GM12878 (cell line): ENCODE measurements at regions not wholly inside any gene's neighbourhood (a gene's known extent, or its start where the extent isn't known, plus 50 kb on each side); places are given as distances from the start of the nearest gene placed in this dataset.

ENCODE experiments used
- ATAC-seq: fragments of 200-7000 bp; cut with Tn5 transposase; 3 replicates; pipeline ENCODE4 v1.9.1; 2020; ENCODE audit warnings: mild to moderate bottlenecking, moderate library complexity
- BruUV-seq: library from RNA; stranded (reverse); fragments of 400-500 nt; replicated peaks from 2 replicates; lab custom pipeline; 2021; lab: Mats Ljungman, UMichigan
- CTCF ChIA-PET: fragments of 300-600 bp; sonication (Branson Sonifier 250); formaldehyde crosslinking; extraction: SDS; loops from one replicate; lab custom pipeline; 2021; ENCODE audit warnings: inconsistent platforms; lab: Yijun Ruan, JAX
- POLR2A ChIA-PET: fragments of 350-600 bp; formaldehyde crosslinking; extraction: SDS; loops from one replicate; lab custom pipeline; 2021; ENCODE audit warnings: inconsistent platforms; lab: Charles Lee
- RAD21 ChIA-PET: fragments of 300-600 bp; sonication (Branson Sonifier 250); formaldehyde crosslinking; loops from one replicate; lab custom pipeline; 2023; ENCODE audit warnings: antibody characterized with exemption; ENCODE audit not compliant: unreplicated experiment; lab: Charles Lee
- SMC1A ChIA-PET: fragments of 300-600 bp; sonication (Branson Sonifier 250); formaldehyde crosslinking; loops from one replicate; lab custom pipeline; 2023; ENCODE audit not compliant: unreplicated experiment, uncharacterized antibody; lab: Charles Lee
- DNase-seq: peaks from one replicate; pipeline ENCODE4 v3.0.0-alpha.2; 2011; ENCODE audit warnings: low read depth, low spot score
- FAIRE-seq: peaks from 3 replicates; lab custom pipeline; 2011; peaks lifted over from hg19 to GRCh38; lab: Jason Lieb, UNC
- H2AFZ ChIP-seq: 2 replicates; pipeline ENCODE4 v1.6.0; 2011; ENCODE audit warnings: low read depth, low read length, control low read depth; ENCODE audit not compliant: control insufficient read depth
- H3K27ac ChIP-seq: 2 replicates; pipeline ENCODE4 v1.5.1; 2011; ENCODE audit warnings: control low read depth; ENCODE audit not compliant: control insufficient read depth, insufficient read depth
- H3K27me3 ChIP-seq, 2 experiments: replicated peaks in 1 of 2; 2 replicates each; pipeline versions ENCODE4 v1.6.0 to v1.6.1; 2011; ENCODE audit warnings: low read length in 1 of 2; ENCODE audit not compliant: control insufficient read depth in 2 of 2, insufficient read depth in 2 of 2
- H3K36me3 ChIP-seq, 2 experiments: 2 replicates each; pipeline ENCODE4 v1.5.1; 2011; ENCODE audit warnings: low read length in 1 of 2; ENCODE audit not compliant: control insufficient read depth in 2 of 2, insufficient read depth in 2 of 2
- H3K4me1 ChIP-seq: 2 replicates; pipeline ENCODE4 v1.6.1; 2011; ENCODE audit warnings: mild to moderate bottlenecking, low read length, moderate library complexity, mixed read lengths; ENCODE audit not compliant: control insufficient read depth, insufficient read depth
- H3K4me2 ChIP-seq: 2 replicates; pipeline ENCODE4 v1.6.0; 2011; ENCODE audit warnings: control low read depth; ENCODE audit not compliant: control insufficient read depth, insufficient read depth
- H3K4me3 ChIP-seq: fragments of 200-600 bp; sonication (generic); 2 replicates; pipeline ENCODE4 v1.5.1; 2016
- H3K79me2 ChIP-seq: 2 replicates; pipeline ENCODE4 v1.6.0; 2011; ENCODE audit warnings: low read length; ENCODE audit not compliant: control insufficient read depth, insufficient read depth
- H3K9ac ChIP-seq: 2 replicates; pipeline ENCODE4 v1.8.0; 2011; ENCODE audit warnings: low read length, control low read depth, mixed read lengths; ENCODE audit not compliant: control insufficient read depth, insufficient read depth
- H3K9me3 ChIP-seq: replicated peaks from 3 replicates; pipeline ENCODE4 v1.5.1; 2011; ENCODE audit warnings: mild to moderate bottlenecking, low read length; ENCODE audit not compliant: control insufficient read depth, insufficient read depth
- H4K20me1 ChIP-seq: 2 replicates; pipeline ENCODE4 v1.6.0; 2011; ENCODE audit not compliant: control insufficient read depth, insufficient read depth
- ATF7 ChIP-seq: fragments of 450-650 bp; IDR thresholded peaks from 2 replicates; pipeline ENCODE4 v1.6.1; 2016; ENCODE audit warnings: low read depth, mild to moderate bottlenecking
- CBX3 ChIP-seq: fragments of 200-600 bp; sonication (generic); IDR thresholded peaks from 2 replicates; pipeline ENCODE4 v1.6.1; 2016; ENCODE audit warnings: low read depth, borderline replicate concordance
- CHD4 ChIP-seq: fragments of 200-600 bp; sonication (generic); IDR thresholded peaks from 2 replicates; pipeline ENCODE4 v1.6.1; 2016; ENCODE audit warnings: mild to moderate bottlenecking
- ESRRA ChIP-seq: IDR thresholded peaks from 2 replicates; pipeline ENCODE4 v1.6.1; 2012; ENCODE audit warnings: mild to moderate bottlenecking, low read length, improper control_type of control experiment
- ETV6 ChIP-seq, 2 experiments: fragments of 450-650 bp in 1 of 2; IDR thresholded peaks in 1 of 2; conservative IDR thresholded peaks in 1 of 2; 2 replicates each; pipeline ENCODE4 v1.6.1; 2014; ENCODE audit warnings: antibody characterized with exemption in 1 of 2, borderline replicate concordance in 1 of 2, low read depth in 1 of 2, mild to moderate bottlenecking in 1 of 2, moderate library complexity in 1 of 2
- KDM1A ChIP-seq: fragments of 200-600 bp; sonication (generic); IDR thresholded peaks from 2 replicates; pipeline ENCODE4 v1.6.1; 2016; ENCODE audit warnings: borderline replicate concordance
- MEF2B ChIP-seq: fragments of 450-650 bp; IDR thresholded peaks from 2 replicates; pipeline ENCODE4 v1.6.1; 2018; ENCODE audit warnings: mild to moderate bottlenecking, moderate library complexity; ENCODE audit not compliant: partially characterized antibody, poor library complexity, severe bottlenecking
- NFIC ChIP-seq: IDR thresholded peaks from 2 replicates; pipeline ENCODE4 v1.6.1; 2012; ENCODE audit warnings: low read depth, mild to moderate bottlenecking, inconsistent platforms, low read length, moderate library complexity
- PAX8 ChIP-seq: fragments of 450-650 bp; IDR thresholded peaks from 2 replicates; pipeline ENCODE4 v1.6.1; 2017; ENCODE audit warnings: mild to moderate bottlenecking, moderate library complexity
- PML ChIP-seq: IDR thresholded peaks from 2 replicates; pipeline ENCODE4 v1.6.1; 2012; ENCODE audit warnings: low read length, inconsistent platforms
- POLR2A ChIP-seq: IDR thresholded peaks from 2 replicates; pipeline ENCODE4 v1.6.1; 2011; ENCODE audit warnings: low read depth, mild to moderate bottlenecking, low read length
- RCOR1 ChIP-seq: conservative IDR thresholded peaks from 2 replicates; pipeline ENCODE4 v1.6.1; 2012; ENCODE audit warnings: low read depth, low read length, improper control_type of control experiment
- RFX5 ChIP-seq: IDR thresholded peaks from 2 replicates; pipeline ENCODE4 v1.6.1; 2011; ENCODE audit warnings: low read depth, low read length, improper control_type of control experiment
- SIX5 ChIP-seq: IDR thresholded peaks from 2 replicates; pipeline ENCODE4 v1.6.1; 2011; ENCODE audit warnings: mild to moderate bottlenecking, low read depth, low read length, moderate library complexity; ENCODE audit not compliant: severe bottlenecking
- SUPT20H ChIP-seq: IDR thresholded peaks from 2 replicates; pipeline ENCODE4 v1.6.1; 2011; ENCODE audit warnings: low read depth, mild to moderate bottlenecking, low read length, moderate library complexity, borderline replicate concordance; ENCODE audit not compliant: control insufficient read depth
- TBL1XR1 ChIP-seq: IDR thresholded peaks from 2 replicates; pipeline ENCODE4 v1.6.1; 2012; ENCODE audit warnings: low read depth, low read length, improper control_type of control experiment
- ZNF207 ChIP-seq: fragments of 450-650 bp; IDR thresholded peaks from 2 replicates; pipeline ENCODE4 v1.6.1; 2014; ENCODE audit warnings: antibody characterized with exemption, mild to moderate bottlenecking, borderline replicate concordance
- ZNF384 ChIP-seq: IDR thresholded peaks from 2 replicates; pipeline ENCODE4 v1.6.1; 2012; ENCODE audit warnings: low read depth, mild to moderate bottlenecking, low read length, improper control_type of control experiment, borderline replicate concordance
- ZSCAN29 ChIP-seq: fragments of 450-650 bp; IDR thresholded peaks from 2 replicates; pipeline ENCODE4 v1.6.1; 2017; ENCODE audit warnings: mild to moderate bottlenecking, moderate library complexity
- WGBS: methylation state at CpG from one replicate; pipeline ENCODE4 v1.1.6; 2016; ENCODE audit warnings: low lambda C conversion rate; ENCODE audit not compliant: insufficient replicate concordance, insufficient coverage; ENCODE audit errors: missing lambda C conversion rate; 5-methylcytosine and 5-hydroxymethylcytosine counted together
- in situ Hi-C: fragments of 300-500 bp; cut with MboI; formaldehyde crosslinking; loops from 9 replicates; pipeline ENCODE4 v1.14.3; 2018; ENCODE audit warnings: mixed read lengths
- intact Hi-C: fragments of 100-400 bp; cut with micrococcal nuclease; formaldehyde crosslinking; loops from one replicate; pipeline ENCODE4 v1.14.2; 2022; ENCODE audit not compliant: unreplicated experiment
- TF ChIP-seq, protein P1 (sequence below): IDR thresholded peaks from 2 replicates; pipeline ENCODE4 v1.6.1; 2011; ENCODE audit warnings: borderline replicate concordance, low read depth, mild to moderate bottlenecking, moderate library complexity, low read length; ENCODE audit not compliant: insufficient read depth, poor library complexity, severe bottlenecking

DNA sequence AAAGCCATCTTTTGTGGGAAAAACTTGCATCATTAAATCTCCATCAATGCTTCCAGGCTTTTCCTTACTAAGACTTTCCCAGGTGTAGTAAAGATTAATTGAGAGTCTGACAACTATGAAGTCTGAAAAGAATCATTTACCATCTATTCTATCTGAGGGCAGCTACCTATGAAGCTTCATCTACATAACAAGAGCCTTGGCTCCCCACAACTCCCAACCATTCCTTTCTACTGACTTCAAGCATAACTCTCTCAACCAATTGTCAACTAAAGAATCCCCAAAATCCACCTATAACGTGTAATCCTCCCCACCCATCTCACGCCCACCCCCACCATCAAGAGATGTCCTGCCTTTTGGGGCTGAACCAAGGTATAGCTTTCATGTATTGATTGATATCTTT lies 101.5 kb upstream of the GABRA2 start:
- no peak overlapping the region for H2AFZ ChIP-seq
- FAIRE-seq (no peak), DNase-seq (no peak), ATAC-seq (no peak)
- no TSS peak for BruUV-seq
- H3K27ac ChIP-seq, result no peak overlapping the region
- intact Hi-C loops, result no loop called here
- no peaks in the 10 kb centered on the region for H3K79me2 ChIP-seq
- 0% methylated on average over 2 of the region's 2 CpGs for WGBS
- POLR2A ChIA-PET, result no interaction called here
- SMC1A ChIA-PET, result interaction anchor here (0.8 kb wide), 1 partner anchor 16 kb away, joined by 3 read pairs; no protein-coding TSS in a partner anchor
- no peaks in the 10 kb centered on the region for H3K36me3 ChIP-seq
- H3K4me3 ChIP-seq, result no peak overlapping the region
- CTCF ChIA-PET, result no interaction called here
- H3K9ac ChIP-seq, result no peak overlapping the region
- H3K4me2 ChIP-seq, result no peak overlapping the region
- no peaks in the 10 kb centered on the region for H3K27me3 ChIP-seq
- TF ChIP-seq RFX5, result no peak
- TF ChIP-seq CHD4, result no peak
- TF ChIP-seq ZNF384, result no peak
- TF ChIP-seq SIX5, result no peak
- no peak for TF ChIP-seq SUPT20H
- no peak for TF ChIP-seq ATF7
- TF ChIP-seq ESRRA, result no peak
- TF ChIP-seq ETV6 (conservative IDR thresholded peaks at IDR 0.05 in 1 of 2, IDR thresholded peaks at IDR 0.05 in 1 of 2; ENCODE audit: borderline replicate concordance in 1 of 2, low read depth in 1 of 2), result no peak
- in situ Hi-C loops, result no loop called here
- no peaks in the 10 kb centered on the region for H4K20me1 ChIP-seq
- H3K9me3 ChIP-seq, result no peaks in the 10 kb centered on the region
- RAD21 ChIA-PET, result no interaction called here
- H3K4me1 ChIP-seq, result no peaks in the 10 kb centered on the region

GRCh38 chr4:46484881-46485280 lies 95.0 kb upstream of the GABRA2 start:
- no TSS peak for BruUV-seq
- ChIA-PET RAD21 (no interaction called here), SMC1A (no interaction called here), CTCF (no interaction called here), POLR2A (no interaction called here)
- no peak overlapping the region for H3K4me2 ChIP-seq
- no peak for TF ChIP-seq ZNF207
- TF ChIP-seq RCOR1, result no peak
- no peak for TF ChIP-seq POLR2A
- no peak for TF ChIP-seq PML
- no peak for TF ChIP-seq MEF2B
- no peak for TF ChIP-seq KDM1A
- no peak for TF ChIP-seq ETV6 (conservative IDR thresholded peaks at IDR 0.05 in 1 of 2, IDR thresholded peaks at IDR 0.05 in 1 of 2; ENCODE audit: borderline replicate concordance in 1 of 2, low read depth in 1 of 2)
- no peak for TF ChIP-seq CBX3
- TF ChIP-seq, protein P1, sequence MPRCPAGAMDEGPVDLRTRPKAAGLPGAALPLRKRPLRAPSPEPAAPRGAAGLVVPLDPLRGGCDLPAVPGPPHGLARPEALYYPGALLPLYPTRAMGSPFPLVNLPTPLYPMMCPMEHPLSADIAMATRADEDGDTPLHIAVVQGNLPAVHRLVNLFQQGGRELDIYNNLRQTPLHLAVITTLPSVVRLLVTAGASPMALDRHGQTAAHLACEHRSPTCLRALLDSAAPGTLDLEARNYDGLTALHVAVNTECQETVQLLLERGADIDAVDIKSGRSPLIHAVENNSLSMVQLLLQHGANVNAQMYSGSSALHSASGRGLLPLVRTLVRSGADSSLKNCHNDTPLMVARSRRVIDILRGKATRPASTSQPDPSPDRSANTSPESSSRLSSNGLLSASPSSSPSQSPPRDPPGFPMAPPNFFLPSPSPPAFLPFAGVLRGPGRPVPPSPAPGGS, result no peak
- no peak for TF ChIP-seq TBL1XR1
- no peak for TF ChIP-seq NFIC
- no peak for TF ChIP-seq ZSCAN29
- TF ChIP-seq PAX8, result no peak
- in situ Hi-C loops, result no loop called here
- no peaks in the 10 kb centered on the region for H3K9me3 ChIP-seq
- no peak overlapping the region for H3K4me3 ChIP-seq
- no peak overlapping the region for H3K9ac ChIP-seq
- no peak for DNase-seq
- H4K20me1 ChIP-seq, result no peaks in the 10 kb centered on the region
- H3K4me1 ChIP-seq, result no peaks in the 10 kb centered on the region
- H3K27ac ChIP-seq, result no peak overlapping the region
- H3K27me3 ChIP-seq, result no peaks in the 10 kb centered on the region
- H2AFZ ChIP-seq, result no peak overlapping the region
- H3K79me2 ChIP-seq, result no peaks in the 10 kb centered on the region
- no peaks in the 10 kb centered on the region for H3K36me3 ChIP-seq
- no peak for ATAC-seq
- intact Hi-C loops, result no loop called here
- no peak for FAIRE-seq
